ENCODE measurements at regions not wholly inside any gene's neighbourhood (a gene's known extent, or its start where the extent isn't known, plus 50 kb on each side); places are given as distances from the start of the nearest gene placed in this dataset.
"Not testable (repeated sequence)": the region's sequence is repeated elsewhere in the genome, so short reads cannot be mapped to it uniquely, and the experiment has no call there.

DNA sequence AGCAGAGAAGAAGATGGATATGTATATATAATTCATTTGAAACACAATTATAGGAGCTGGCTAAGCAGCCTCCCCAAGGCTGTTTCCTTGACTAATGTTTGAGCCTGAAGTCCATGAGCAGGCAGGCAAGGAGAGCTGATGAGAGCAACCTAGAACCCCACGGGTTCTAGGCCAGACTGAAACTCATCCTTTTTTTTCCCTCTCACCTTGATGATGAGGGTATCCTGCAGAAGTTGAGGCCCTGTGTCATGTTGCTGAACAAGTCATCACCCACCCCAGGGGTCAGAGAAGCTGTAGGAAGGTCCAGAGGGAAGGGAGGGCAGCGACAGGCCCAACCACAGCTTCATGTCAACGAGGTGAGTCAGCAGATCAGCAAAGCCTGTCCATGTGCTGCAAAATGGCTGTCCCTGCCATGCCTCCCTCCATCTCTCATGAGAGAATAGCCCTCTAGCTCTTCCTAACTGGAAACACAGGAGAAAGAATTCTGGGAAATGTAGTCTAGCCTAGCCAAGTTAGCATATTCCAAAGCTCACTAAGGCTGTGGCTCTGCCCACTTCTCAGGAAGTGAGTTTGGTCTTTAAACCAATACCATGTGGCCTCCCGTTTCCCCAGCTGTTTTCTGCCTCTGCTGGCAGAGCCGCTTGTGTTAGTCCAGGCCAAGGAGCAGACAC lies 91.3 kb upstream of the DTNBP1 start:
- peak in 1 of 2 experiments; percentile 20 for DNase-seq

DNA sequence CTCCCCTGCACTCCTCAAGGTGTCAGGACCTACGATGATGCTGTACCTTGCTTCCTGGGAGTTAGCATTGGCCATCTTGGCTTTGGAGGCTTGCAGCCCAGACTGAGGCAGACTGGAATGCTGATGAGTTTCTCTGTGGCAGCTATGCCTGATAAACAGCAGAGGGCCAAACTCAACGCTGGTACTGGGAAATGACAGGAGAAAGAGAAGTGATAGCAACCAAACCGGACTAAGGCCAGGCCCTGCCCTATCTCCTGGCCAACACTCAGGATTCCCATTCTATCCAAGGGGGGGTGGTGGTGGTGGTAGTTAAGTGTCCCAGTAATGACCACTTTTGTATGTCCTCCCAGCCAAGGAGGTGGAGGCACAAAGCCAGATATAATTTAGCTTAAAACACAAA lies 90.0 kb upstream of the DTNBP1 start:
- peak in 1 of 2 experiments; percentile 6 for DNase-seq

DNA sequence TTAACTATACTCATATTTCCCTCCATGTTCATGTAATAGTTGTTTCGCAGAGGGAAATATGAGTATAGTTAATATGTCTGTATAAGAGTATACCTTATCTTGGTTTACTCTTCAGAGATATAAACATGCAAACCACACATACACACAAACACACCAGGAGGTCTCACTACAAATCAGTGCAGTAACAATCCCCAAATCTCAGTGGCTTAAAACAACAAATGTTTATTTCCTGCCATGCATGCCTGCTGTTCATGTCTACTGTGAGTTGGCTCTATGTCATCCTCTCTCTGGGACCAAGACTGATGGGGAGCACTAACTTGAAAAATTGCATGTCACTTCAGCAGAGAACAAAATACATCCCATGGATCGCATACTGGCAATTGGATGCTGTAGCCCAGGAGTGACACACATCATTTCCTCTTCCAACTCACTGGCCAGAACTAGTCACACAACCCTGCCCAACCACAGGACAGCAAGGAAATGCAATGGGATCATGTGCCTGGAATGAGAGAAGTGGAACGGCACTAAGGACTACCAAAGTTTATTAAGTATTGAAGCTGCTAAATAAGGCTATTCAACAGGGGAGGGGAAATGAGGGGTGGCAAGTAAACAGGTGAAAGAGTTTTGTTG lies 89.0 kb upstream of the DTNBP1 start:
- no peak for DNase-seq

DNA sequence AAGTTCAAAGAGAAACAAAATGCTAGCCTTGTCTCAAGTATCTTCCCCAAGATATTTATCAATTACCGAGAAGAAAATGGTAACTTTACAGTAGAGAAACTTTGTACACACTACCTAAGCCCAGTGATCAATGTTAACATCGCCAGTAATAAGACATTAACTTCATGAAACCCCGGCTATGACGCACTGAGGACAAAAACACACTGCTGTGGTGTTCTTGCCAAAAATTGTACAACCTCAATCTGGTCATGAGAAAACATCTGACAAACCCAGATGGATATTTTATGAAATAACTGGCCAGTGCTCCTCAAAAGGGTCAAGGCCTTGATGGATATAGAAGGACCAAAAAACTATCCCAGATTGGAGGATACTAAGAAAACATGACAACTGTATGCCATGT lies 85.5 kb upstream of the DTNBP1 start:
- no peak for DNase-seq

DNA sequence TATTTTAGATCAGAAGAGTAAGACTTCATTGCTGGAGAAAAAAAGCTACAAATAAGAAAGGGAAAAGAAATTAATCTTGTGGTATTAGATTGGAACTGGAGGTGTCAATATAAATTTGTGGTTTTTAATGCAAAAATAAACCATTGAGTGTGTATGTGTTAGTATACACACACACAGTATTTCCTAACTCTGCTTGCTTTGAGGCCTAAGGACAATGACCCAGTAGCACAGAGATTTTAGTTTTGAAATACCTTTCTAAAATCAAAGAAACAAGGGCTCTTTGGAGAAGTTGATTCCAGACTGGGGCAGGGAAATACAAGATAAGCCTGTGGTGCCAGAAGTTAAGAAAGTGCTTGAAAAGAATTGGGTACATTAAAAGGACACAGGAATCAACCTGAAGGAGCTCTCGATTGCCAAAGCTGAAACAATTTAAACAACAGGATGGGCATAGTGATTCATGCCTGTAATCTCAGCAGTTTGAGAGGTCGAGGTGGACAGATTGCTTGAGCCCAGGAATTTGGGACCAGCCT lies 84.6 kb upstream of the DTNBP1 start:
- DNase-seq = no peak

DNA sequence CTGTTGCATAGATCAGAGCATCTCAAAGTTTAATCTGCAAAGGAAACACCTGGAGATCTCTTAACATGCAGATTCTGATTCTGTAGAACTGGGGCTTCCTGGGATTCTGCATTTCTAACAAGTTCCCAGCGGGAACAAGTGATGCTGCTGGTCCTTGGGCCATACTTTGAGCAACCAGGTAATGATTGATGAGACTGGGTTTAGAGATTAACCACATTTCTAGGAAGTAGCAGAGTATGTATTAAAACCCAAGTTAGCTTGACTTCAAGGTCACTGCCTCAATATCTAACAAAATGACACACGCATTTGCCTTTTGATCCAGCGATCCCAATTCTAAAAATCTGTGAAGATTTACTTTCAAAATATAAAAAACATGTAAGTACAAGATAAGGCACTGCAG lies 83.0 kb upstream of the DTNBP1 start:
- no peak for DNase-seq

DNA sequence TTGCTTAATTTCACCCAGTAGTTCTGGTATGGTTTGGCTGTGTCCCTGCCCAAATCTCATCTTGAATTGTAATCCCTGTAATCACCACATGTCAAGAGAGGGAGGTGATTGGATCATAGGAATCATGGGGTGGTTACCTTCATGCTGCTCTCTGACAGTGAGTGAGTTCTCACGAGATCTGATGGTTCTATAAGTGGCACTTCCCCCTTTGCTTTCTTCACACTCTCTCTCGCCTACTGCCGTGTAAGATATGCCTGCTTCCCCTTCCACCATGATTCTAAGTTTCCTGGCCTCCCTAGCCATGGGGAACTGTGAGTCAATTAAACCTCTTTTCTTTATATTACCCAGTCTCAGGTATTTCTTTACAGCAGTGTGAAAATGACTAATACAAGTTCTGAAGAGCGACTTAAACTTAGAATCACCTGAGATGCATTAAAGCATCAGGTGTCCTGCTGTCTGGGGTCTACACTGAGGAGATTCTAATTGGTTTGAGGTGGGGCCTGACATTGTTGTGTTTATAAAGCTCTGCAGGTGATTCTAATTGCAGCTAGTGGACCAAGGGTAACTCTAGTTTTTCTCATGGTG lies 82.1 kb upstream of the DTNBP1 start:
- no peak for DNase-seq

DNA sequence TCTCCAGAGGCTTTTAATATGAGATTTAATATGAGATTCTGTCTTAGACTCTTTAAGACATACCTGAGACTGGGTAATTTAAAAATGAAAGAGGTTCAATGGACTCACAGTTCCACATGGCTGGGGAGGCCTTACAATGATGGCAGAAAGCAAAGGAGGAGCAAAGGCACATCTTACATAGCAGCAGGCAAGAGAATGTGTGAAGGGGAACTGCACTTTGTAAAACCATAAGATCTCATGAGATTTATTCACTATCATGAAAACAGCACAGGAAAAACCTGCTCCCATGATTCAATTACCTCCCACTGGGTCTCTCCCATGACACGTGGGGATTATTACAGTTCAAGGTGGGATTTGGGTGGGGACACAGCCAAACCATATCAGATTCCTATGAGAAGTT lies 79.2 kb upstream of the DTNBP1 start:
- not testable (repeated sequence) for DNase-seq

DNA sequence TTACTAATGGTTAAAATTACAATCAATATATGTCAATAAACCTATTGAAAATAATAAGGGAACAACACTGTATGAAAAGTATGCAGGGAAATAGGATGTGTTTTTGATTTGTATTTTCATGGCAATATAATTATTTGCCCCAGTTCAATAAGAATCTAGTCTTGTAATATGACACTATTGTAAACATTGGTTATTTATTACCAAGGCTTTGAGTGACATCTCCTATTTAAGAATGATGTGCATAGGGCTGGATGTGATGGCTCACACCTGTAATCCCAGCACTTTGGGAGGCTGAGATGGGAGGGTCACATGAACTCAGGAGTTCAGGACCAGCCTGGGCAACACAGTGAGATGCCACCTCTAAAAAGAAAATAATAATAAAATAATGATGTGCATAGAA lies 78.6 kb upstream of the DTNBP1 start:
- no peak for DNase-seq

DNA sequence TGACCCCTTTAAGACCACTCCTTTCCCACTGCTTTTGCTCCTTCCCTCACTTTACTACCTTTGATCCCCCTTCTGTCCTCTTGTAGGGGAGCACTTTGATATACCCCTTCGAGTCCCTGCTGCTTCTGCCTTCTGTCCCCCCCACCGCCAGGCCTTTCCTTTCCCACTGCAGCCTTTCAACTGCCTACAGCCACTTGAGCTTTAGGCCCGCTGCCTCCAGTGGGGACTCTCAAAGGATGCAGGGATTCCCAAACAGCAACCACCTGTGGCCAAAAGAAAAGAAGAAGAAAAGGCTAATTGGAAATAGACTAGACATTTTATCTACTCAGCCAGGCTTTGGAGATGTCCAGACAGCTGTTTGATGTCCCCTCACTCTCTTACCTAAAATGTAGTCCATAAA lies 77.0 kb upstream of the DTNBP1 start:
- no peak for DNase-seq

DNA sequence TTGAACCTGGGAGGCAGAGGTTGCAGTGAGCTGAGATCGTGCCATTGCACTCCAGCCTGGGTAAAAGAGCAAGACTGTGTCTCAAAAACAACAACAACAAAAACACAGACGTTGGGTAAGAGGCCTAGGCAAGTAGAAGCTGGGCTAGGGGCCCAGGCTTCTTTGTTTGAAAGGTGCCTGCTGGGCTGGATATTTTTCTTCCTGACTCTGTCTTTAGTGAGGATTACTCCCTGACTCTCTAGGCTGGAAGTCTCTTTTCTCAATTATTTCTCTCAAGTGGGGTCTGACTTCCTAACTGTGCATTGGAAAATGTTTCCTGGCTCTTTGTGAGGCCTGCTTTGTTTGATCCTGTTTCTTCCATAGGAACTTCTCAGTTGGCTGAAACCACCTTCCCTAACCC lies 76.5 kb upstream of the DTNBP1 start:
- DNase-seq = no peak

DNA sequence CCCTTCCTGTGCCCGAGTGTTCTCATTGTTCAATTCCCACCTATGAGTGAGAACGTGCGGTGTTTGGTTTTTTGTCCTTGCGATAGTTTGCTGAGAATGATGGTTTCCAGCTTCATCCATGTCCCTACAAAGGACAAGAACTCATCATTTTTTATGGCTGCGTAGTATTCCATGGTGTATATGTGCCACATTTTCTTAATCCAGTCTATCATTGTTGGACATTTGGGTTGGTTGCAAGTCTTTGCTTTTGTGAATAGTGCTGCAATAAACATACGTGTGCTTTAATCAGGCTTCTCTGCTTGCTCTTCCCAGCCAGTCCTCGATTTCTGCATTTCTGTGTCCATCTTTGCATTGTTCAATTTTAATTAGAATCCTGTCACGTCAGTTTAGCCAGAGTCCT lies 75.4 kb upstream of the DTNBP1 start:
- DNase-seq = not testable (repeated sequence)

DNA sequence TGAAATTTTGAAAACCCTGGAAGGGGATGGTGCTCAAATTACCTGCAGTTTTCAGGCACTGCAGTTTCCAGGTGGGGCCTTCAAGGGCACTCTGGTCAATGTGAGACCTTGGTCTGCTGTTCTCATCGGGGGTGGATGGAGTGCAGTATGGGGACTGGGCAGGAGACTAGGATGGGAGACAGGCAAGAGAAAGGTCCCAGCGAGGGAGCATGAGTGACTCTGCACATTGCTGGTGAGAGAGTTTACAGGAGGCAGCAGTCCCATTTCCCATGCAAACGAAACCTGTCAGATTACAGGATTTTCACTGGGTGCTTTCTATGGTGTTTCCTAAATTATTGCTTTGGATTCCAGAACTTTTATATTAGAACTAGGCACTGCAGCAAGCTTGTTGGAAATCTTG lies 73.5 kb upstream of the DTNBP1 start:
- DNase-seq = no peak

DNA sequence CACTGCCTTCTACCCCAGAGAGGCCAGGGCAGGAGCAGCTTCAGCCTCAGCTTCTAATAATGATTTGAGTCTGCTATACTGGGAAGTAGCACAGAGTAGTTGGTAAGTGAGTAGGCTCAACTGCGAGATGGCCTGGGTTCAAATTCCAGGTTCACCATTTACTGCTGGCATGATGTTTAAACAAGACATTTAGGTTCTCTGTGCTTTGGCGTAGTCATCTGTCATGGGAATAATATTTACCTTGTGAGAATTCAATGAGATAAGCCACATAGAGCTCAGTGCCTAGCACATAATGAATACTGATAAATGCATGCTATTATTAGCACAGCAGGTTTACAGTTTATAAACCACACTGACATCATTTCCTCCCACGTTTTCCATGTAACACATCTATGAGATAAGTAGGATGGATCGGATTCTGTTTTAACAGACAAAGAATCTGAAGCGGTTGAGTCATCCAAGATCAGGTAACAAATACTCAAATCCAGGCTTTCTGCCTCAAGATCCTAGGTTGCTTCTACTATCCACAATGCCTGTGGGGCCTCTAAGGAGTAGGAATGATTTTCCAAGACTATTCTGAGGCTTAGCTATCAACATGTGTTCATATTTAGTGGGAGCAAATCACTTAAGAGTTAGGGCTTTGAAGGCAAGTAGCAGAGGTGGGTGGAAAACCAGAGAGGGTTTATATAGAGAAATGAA lies 72.9 kb upstream of the DTNBP1 start:
- no peak for DNase-seq

DNA sequence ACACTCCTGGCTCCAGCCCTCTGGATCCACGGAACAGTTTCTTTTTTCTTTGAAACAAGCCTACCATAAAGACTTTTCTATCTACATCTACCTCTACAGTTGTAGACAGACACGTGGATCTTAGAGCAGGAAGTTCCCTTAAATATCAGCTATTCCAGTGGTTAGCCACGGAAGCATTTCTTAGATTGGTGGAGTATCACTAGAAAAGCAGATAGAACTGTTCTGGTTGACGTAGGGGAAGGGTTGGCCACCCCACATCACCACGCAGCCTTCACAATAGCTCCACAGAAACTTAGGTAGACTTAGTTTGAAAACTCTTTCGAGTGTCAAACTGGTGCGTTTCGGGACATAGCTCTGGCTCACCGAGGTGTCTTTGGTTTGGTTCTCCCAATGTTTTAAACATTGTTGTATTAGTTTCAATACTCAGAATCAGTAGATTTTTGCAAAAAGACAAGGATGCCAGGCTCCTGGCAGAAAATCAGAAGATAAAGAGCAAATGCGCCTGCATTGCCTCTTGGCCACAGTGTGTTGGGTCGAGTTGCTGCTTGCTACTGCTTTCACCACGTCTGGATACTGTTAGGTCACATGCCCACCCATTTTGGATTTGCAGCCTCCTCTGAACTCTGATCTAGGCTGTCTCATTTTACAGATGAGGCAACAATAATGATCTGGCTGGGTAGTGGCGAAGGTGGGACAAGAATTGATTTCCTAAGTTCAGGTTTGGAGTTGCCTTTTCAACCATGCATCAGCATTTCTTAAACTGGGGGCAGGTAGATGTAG lies 71.5 kb upstream of the DTNBP1 start:
- no peak for DNase-seq

DNA sequence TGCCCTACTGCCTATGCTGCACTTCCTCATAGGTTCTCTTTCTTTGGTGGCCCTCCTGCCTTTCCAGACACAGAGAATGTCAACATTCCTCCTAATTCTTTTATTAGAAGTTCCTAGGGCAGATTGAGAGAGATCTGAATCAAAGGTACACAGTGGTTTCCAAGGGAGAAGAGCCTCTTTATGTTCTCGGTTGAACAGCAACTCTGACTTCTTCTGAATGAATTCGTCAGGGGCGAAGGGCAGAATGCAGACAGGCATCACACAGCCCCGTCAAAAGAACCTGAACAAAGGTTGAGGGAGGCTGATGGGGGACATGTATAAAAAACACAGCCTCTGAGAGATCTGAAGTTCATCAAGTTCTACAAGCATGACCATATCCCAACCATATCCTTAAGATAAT lies 68.1 kb upstream of the DTNBP1 start:
- no peak for DNase-seq

DNA sequence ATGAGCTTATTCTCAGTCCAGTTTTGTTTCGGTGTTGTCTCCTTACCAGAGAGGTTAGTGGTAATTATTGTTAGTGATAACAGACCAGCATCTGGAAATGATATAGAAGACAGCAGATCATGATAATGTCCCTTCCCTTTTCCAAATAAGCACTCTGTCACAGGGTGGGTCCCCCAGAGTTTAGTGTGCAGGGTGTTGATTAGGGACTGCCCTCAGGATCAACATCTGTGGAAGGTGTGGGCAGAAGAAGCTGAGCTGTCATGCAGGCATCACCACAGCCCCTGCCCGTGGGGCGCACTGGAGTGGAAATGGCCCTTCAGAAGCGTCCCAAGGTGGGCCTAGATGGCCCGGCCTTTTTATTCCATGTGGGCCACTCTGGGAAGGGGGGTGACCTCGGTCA lies 67.6 kb upstream of the DTNBP1 start:
- no peak for DNase-seq

DNA sequence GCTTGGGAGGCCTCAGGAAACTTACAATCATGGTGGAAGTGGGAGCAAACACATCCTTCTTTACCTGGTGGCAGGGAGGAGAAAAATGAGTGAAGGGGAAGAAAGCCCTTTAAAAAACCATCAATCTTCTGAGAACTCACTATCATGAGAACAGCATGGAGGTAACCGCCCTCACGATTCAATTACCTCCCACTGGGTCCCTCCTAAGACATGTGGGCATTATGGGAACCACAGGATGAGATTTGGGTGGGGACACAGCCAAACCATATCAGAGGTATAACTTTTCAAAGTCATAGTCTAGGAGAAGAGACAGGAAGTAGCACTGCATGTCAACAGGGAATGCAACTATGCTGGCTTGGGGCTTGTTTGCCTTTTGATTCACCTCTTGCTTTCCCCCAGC lies 59.9 kb upstream of the DTNBP1 start:
- DNase-seq = no peak

DNA sequence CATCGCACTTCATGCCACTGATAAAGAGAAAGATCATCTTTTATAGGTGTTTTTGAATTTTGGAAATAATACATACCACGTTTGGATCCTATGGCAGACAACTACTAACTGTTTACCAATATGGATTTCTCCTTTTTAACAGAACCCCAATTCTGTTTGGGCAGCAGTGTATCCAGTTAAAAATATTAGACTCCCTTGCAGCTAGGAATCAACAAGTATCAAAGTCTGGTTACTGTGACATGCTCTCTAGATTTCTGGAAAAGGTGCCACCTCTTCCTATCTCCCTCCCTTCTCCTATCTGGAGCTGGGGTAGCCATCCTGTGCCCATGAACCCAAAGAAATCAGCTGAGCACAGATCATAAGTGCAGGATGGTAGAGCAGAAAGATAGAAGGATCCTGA lies 54.1 kb upstream of the DTNBP1 start:
- DNase-seq = no peak

DNA sequence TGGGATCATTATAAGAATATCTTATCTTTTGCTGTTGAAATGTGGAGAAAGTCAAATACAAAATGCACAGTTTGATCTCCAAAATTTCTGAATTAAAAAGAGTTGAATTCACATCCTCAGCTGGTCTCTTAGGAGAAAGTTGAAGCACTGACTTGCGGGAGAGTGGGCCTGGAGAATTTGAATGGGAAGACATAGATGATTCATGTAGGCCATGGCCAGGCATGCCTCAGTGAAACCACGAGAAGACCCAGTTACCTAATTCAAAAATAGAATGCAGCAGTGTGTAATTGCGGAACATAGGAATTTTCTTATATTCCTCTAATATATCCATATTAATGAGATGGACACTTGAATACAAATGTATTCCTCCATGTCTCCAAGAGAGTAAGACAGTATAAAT lies 53.0 kb upstream of the DTNBP1 start:
- no peak for DNase-seq

DNA sequence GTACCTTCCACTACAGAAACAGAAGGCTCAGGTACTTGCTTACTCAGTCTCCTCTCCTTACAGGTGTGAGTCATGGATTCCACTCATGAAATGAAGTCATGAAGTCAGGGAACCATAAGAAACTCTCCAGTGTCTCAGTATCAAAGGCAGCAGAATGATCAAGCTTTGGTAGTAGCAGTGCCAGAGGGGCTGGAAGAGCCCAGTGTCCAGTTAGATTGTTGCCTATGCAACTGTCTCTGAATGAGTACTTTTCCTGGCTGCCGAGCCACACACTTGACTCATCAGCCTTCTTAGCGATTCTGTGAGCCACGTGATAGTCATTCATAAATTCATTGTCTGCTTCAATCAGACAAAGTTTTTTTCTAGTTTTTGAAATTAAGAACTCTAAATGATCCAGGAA lies 52.2 kb upstream of the DTNBP1 start:
- no peak for DNase-seq

DNA sequence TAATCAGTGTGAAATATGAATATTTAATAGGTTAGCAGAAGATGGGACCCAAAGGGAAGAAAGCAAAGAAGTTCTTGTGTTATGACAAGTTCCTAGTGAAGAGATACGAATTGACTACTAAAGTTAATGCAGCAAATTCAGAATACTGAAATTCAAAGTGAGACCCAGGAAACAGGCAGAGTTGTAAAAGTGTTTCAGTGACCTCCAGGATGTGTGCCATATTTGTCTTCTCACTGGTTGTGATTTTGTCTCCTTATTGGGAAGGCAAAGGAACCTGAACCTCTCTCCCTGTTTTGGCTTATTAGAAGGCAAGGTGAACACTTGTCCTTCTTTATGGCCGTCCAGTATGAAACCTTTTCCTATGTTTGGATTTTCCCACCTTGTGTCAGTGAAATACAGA lies 51.8 kb upstream of the DTNBP1 start:
- DNase-seq = no peak

DNA sequence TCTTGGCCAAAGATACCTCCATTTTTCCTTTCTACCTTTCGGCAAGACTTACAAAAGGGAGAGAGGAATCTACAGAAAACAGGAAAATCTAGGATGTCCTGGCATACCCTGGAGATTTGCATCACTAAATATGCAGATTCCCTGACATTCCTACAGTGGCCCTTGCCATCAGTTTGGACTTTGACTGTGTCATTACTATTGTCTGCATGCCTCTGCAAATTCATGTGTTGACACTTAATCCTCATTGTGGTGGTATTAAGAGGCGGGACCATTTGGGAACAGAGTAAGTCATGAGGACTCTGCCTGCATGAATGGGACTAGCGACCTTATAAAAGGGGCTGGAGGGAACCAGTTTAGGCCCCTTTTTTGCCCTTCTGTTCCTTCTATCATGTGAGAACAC lies 50.5 kb upstream of the DTNBP1 start:
- DNase-seq = no peak

Measured in SW 1271 (cell line).